ENCODE measurements at regions not wholly inside any gene's neighbourhood (a gene's known extent, or its start where the extent isn't known, plus 50 kb on each side); places are given as distances from the start of the nearest gene placed in this dataset.

DNA sequence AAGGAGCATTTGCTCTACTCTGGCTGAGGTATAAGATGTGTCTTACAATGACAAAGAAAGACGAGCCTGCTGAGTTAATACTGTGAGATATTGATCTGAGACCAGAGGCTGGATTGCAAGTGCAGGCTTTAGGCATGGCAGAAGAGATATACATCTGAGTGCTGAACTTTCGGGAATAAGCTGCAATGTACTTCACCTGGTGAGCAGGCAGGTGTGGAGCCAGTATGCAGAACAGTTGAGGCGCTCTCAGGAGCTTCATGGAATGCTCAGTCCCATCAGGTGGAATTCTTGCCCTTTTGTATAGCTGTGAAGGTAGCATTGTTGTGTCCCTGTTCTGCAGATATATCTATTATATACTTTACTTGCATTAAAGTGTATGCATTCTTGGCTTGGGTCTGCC lies 179.3 kb upstream of the RIMS1 start:
- Histone ChIP-seq H3K9ac (no peak overlapping the region), H2AFZ (replicated peaks) (no peak overlapping the region), H3K4me1 (no peaks in the 10 kb centered on the region), H3K4me3 (no peak overlapping the region), H3K36me3 (no peaks in the 10 kb centered on the region), H3F3A (ENCODE audit: low read depth) (no peaks in the 10 kb centered on the region), H4K20me1 (ENCODE audit: low read depth) (no peaks in the 10 kb centered on the region), H3K79me2 (ENCODE audit: low read depth) (no peaks in the 10 kb centered on the region), H3K9me3 (ENCODE audit: low read depth) (no peaks in the 10 kb centered on the region), H3K27me3 (no peaks in the 10 kb centered on the region), H3K27ac (no peak overlapping the region), H3K4me2 (no peak overlapping the region)
- DNase-seq (ENCODE audit: low spot score) = no peak
- Mint-ChIP-seq H3K36me3 (no peaks in the 10 kb centered on the region), H3K27ac (no peak overlapping the region), H3K9me3 (no peaks in the 10 kb centered on the region), H3K4me1 (no peaks in the 10 kb centered on the region), H3K4me3 (no peak overlapping the region), H3K27me3 (ENCODE audit: insufficient read depth, low read depth) (peaks cover 2% of the 10 kb centered on the region)
- TF ChIP-seq EZH2 (IDR thresholded peaks at IDR 0.05) = no peak
- TF ChIP-seq EZH2phosphoT487 (IDR thresholded peaks at IDR 0.05) = no peak
- TF ChIP-seq, protein P1, sequence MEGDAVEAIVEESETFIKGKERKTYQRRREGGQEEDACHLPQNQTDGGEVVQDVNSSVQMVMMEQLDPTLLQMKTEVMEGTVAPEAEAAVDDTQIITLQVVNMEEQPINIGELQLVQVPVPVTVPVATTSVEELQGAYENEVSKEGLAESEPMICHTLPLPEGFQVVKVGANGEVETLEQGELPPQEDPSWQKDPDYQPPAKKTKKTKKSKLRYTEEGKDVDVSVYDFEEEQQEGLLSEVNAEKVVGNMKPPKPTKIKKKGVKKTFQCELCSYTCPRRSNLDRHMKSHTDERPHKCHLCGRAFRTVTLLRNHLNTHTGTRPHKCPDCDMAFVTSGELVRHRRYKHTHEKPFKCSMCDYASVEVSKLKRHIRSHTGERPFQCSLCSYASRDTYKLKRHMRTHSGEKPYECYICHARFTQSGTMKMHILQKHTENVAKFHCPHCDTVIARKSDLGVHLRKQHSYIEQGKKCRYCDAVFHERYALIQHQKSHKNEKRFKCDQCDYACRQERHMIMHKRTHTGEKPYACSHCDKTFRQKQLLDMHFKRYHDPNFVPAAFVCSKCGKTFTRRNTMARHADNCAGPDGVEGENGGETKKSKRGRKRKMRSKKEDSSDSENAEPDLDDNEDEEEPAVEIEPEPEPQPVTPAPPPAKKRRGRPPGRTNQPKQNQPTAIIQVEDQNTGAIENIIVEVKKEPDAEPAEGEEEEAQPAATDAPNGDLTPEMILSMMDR (IDR thresholded peaks at IDR 0.05) = no peak

DNA sequence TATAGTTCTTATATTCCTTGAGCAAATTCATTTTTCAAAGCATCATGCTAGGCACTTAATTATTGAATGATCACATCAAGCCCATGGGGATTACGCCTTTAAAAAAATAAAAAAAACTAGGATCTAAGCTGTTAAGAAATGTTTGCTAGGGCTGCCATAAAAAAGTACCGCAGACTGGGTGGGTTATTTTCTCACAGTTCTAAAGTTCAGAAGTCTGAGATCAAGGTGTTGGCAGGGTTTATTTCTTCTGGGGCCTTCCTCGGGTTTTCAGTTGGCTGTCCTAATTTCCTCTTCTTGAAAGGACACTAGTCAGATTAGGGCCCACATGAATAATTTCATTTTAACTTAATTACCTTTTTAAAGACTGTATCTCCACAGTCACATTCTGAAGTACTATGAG lies 165.6 kb upstream of the RIMS1 start:
- Mint-ChIP-seq H3K4me3 (no peak overlapping the region), H3K4me1 (peaks cover 7% of the 10 kb centered on the region), H3K36me3 (no peaks in the 10 kb centered on the region), H3K27me3 (ENCODE audit: insufficient read depth, low read depth) (no peaks in the 10 kb centered on the region), H3K9me3 (no peaks in the 10 kb centered on the region), H3K27ac (no peak overlapping the region)
- Histone ChIP-seq H3K4me1 (no peaks in the 10 kb centered on the region), H3K9me3 (ENCODE audit: low read depth) (no peaks in the 10 kb centered on the region), H2AFZ (replicated peaks) (no peak overlapping the region), H4K20me1 (ENCODE audit: low read depth) (no peaks in the 10 kb centered on the region), H3K4me2 (no peak overlapping the region), H3K9ac (no peak overlapping the region), H3K27me3 (no peaks in the 10 kb centered on the region), H3F3A (ENCODE audit: low read depth) (no peaks in the 10 kb centered on the region), H3K4me3 (no peak overlapping the region), H3K79me2 (ENCODE audit: low read depth) (no peaks in the 10 kb centered on the region), H3K27ac (no peak overlapping the region), H3K36me3 (no peaks in the 10 kb centered on the region)
- no peak for DNase-seq (ENCODE audit: low spot score)
- TF ChIP-seq EZH2phosphoT487 (IDR thresholded peaks at IDR 0.05) = no peak
- TF ChIP-seq EZH2 (IDR thresholded peaks at IDR 0.05) = no peak
- TF ChIP-seq, protein P1 (IDR thresholded peaks at IDR 0.05) = no peak

DNA sequence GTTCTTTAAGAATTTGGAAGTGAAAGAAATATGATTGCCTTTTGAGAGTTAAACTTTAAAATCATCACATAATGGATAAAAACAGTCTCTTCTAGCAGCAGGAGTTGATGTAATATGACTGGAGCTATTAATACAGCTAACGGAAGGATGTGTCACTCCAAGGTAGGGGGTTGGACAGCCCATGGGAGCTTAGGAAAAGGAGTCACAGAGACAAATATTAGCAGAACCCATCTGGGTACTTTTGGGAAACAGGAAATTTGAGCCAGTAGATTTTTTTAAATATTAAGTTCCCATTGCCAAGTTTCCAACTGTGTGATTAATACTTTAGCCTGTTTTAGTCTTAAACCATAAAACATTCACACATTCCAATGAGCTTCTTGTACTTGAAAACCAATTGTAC lies 164.7 kb upstream of the RIMS1 start:
- no peaks in the 10 kb centered on the region for H3F3A ChIP-seq (ENCODE audit: low read depth)
- H3K9me3 Mint-ChIP-seq = no peaks in the 10 kb centered on the region
- TF ChIP-seq, protein P1 (IDR thresholded peaks at IDR 0.05) = no peak
- TF ChIP-seq EZH2 (IDR thresholded peaks at IDR 0.05) (no peak), EZH2phosphoT487 (IDR thresholded peaks at IDR 0.05) (no peak)
- no peaks in the 10 kb centered on the region for H3K36me3 Mint-ChIP-seq
- H3K27ac Mint-ChIP-seq = no peak overlapping the region
- no peaks in the 10 kb centered on the region for H3K4me1 ChIP-seq
- no peak overlapping the region for H2AFZ ChIP-seq (replicated peaks)
- H3K4me1 Mint-ChIP-seq = peaks cover 7% of the 10 kb centered on the region
- no peaks in the 10 kb centered on the region for H3K36me3 ChIP-seq
- no peaks in the 10 kb centered on the region for H3K27me3 Mint-ChIP-seq (ENCODE audit: insufficient read depth, low read depth)
- no peak overlapping the region for H3K27ac ChIP-seq
- H3K9me3 ChIP-seq (ENCODE audit: low read depth) = no peaks in the 10 kb centered on the region
- H3K79me2 ChIP-seq (ENCODE audit: low read depth) = no peaks in the 10 kb centered on the region
- no peaks in the 10 kb centered on the region for H4K20me1 ChIP-seq (ENCODE audit: low read depth)
- H3K4me3 ChIP-seq = no peak overlapping the region
- DNase-seq (ENCODE audit: low spot score) = no peak
- no peak overlapping the region for H3K4me3 Mint-ChIP-seq
- H3K27me3 ChIP-seq = no peaks in the 10 kb centered on the region
- no peak overlapping the region for H3K9ac ChIP-seq
- H3K4me2 ChIP-seq = no peak overlapping the region

DNA sequence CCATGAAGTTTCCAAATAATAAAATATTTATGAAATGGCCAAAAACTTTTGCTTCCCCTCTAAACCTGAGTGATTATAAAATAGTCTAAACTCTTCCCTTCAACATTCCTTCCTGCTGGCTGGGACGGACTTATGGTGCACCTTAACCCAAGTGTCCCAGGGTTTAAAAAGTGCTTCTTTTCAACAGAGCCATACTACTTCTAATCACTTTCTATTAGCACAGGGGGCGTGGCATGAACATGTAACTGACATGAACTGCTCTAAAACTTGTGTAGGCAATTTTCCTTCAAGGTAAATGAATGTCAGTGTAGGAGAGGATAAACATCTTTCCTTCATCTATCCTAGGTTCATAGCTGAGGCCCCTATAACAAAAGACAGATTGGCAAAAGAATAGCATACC lies 163.6 kb upstream of the RIMS1 start:
- H3K4me2 ChIP-seq = no peak overlapping the region
- no peak for TF ChIP-seq EZH2 (IDR thresholded peaks at IDR 0.05)
- H2AFZ ChIP-seq (replicated peaks) = no peak overlapping the region
- Mint-ChIP-seq H3K27ac (no peak overlapping the region), H3K4me1 (peaks cover 7% of the 10 kb centered on the region), H3K4me3 (no peak overlapping the region), H3K9me3 (no peaks in the 10 kb centered on the region), H3K27me3 (ENCODE audit: insufficient read depth, low read depth) (no peaks in the 10 kb centered on the region), H3K36me3 (no peaks in the 10 kb centered on the region)
- H3K27me3 ChIP-seq = no peaks in the 10 kb centered on the region
- no peak overlapping the region for H3K27ac ChIP-seq
- no peak overlapping the region for H3K9ac ChIP-seq
- no peak for DNase-seq (ENCODE audit: low spot score)
- H3F3A ChIP-seq (ENCODE audit: low read depth) = no peaks in the 10 kb centered on the region
- H3K36me3 ChIP-seq = no peaks in the 10 kb centered on the region
- H3K4me1 ChIP-seq = no peaks in the 10 kb centered on the region
- no peaks in the 10 kb centered on the region for H3K79me2 ChIP-seq (ENCODE audit: low read depth)
- H3K9me3 ChIP-seq (ENCODE audit: low read depth) = no peaks in the 10 kb centered on the region
- no peaks in the 10 kb centered on the region for H4K20me1 ChIP-seq (ENCODE audit: low read depth)
- no peak overlapping the region for H3K4me3 ChIP-seq

Data from neural progenitor cell (in vitro differentiated cells).